AG09309 (cell line): ENCODE measurements at regions not wholly inside any gene's neighbourhood (a gene's known extent, or its start where the extent isn't known, plus 50 kb on each side); places are given as distances from the start of the nearest gene placed in this dataset.

Experiments
- DNase-seq: peaks from one replicate; pipeline ENCODE4 v3.0.0-alpha.2; 2010; ENCODE audit warnings: low read depth
- H3K4me3 ChIP-seq: 2 replicates; pipeline ENCODE4 v1.5.1; 2011; ENCODE audit warnings: mild to moderate bottlenecking, low read depth, low read length, moderate library complexity; ENCODE audit not compliant: control insufficient read depth
- CTCF ChIP-seq: IDR thresholded peaks from 2 replicates; pipeline ENCODE4 v1.5.1; 2011; ENCODE audit warnings: mild to moderate bottlenecking, low read depth, low read length, inconsistent platforms; ENCODE audit not compliant: insufficient read depth, control insufficient read depth; ENCODE audit errors: missing control alignments

- DNase-seq: no peak
- TF ChIP-seq CTCF: no peak
- no peak overlapping the region for H3K4me3 ChIP-seq
Observed at GRCh38 chr4:159677521-159677920, 574.6 kb downstream of the RAPGEF2 start.

- no peak overlapping the region for H3K4me3 ChIP-seq
- no peak for TF ChIP-seq CTCF
- no peak for DNase-seq
Observed at GRCh38 chr4:159682996-159683395, 580.1 kb downstream of the RAPGEF2 start.

GRCh38 chr4:159684061-159684460 lies 581.2 kb downstream of the RAPGEF2 start:
- no peak for TF ChIP-seq CTCF
- DNase-seq: no peak
- no peak overlapping the region for H3K4me3 ChIP-seq

- TF ChIP-seq CTCF: no peak
- H3K4me3 ChIP-seq: no peak overlapping the region
- no peak for DNase-seq
Observed at GRCh38 chr4:159685340-159686092, 582.6 kb downstream of the RAPGEF2 start.

- TF ChIP-seq CTCF: no peak
- no peak for DNase-seq
- no peak overlapping the region for H3K4me3 ChIP-seq
Observed at GRCh38 chr4:159689526-159689925, 586.6 kb downstream of the RAPGEF2 start.

GRCh38 chr4:159697322-159698283 lies 594.7 kb downstream of the RAPGEF2 start:
- TF ChIP-seq CTCF: no peak
- H3K4me3 ChIP-seq: no peak overlapping the region
- DNase-seq: no peak
